ENCODE measurements at regions not wholly inside any gene's neighbourhood (a gene's known extent, or its start where the extent isn't known, plus 50 kb on each side); places are given as distances from the start of the nearest gene placed in this dataset.
"Not testable (repeated sequence)": the region's sequence is repeated elsewhere in the genome, so short reads cannot be mapped to it uniquely, and the experiment has no call there.

DNA sequence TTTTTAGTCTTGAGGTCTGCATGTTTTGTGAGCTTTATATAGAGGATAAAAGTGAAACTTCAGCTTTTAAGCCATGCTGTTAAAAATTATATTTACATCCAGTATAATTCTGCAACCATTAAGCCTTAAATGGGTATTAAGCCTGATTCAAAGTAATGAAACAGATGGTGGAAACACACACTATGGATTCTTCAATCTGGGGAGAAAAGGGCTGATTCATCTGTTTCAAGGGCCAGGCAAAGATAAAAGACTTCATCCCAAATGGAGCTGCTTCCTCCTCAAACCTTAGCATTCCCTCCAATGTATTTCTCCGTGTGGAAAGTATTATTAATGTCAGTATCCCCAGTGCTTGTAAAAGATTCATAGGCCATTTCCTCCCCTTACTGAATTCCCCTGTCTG is 367.4 kb upstream of the ZFHX3 start:
- intact Hi-C loops (cut with micrococcal nuclease) = no loop called here

DNA sequence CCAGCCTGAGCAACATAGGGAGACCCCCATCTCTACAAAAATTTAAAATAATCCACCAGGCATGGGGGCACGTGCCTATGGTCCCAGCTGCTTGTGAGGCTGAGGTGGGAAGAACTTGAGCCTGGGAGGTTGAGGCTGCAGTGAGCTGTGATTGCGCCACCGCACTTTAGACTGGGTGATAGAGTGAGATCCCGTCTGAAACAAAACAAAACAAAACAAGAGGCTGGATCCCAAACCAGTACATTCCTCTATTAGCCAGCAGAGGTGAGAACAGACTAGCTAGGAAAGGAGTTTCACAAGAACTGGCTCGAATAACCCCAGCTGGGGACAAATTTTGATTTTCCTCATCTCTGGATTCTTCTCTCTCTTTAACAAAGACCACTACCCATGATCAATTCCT is 366.7 kb upstream of the ZFHX3 start:
- intact Hi-C loops (cut with micrococcal nuclease) = no loop called here

DNA sequence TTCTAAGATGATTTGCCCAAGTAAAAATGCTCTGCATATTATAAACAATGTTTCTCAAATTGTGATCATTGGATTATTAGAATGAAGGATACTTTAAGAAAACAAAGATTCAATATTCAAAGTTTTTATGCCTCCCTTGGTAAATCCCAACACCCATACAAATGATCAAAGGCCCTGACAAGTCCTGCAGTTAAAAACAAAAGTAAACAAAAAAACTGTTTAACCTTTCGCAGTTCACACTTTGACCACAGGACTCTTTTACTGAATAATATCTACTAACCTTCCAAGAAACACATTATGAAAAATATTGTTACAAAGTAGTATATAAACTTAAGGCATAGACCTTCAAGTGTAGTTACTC is 365.9 kb upstream of the ZFHX3 start:
- intact Hi-C loops (cut with micrococcal nuclease) = no loop called here

DNA sequence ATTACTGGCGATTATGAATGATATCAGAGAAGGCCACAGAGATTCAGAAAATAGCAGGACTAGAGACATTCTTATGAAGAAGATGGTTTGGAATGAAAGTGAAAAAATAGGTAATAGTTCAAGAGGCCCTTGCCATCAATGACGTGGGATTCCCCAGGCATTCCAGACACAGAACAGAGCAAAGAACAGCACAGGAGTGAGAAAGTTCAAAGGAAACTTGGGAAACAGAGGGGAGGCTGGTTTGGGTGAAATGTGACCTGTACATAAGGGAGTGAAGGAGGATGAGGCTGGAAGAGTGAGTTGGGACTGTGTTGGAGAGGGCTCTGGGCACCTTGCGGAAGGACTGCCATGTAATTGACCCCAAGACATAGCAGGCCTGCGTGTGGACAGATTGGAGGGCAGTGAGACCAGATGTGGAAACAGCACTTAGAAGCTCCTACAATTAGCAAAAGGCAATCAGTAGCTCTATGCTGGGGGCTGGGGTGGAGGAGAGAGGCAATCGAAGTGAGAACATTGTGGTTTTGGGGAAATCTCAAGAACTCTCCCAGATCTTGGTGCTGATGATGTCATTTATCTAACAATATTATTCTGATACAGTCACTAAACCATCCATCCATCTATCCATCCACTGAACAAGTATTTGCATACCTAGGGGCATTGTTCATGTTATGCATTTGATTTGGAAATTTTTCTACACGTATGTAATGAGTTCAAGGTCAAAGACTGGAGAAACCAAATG is 365.3 kb upstream of the ZFHX3 start:
- intact Hi-C loops (cut with micrococcal nuclease) = no loop called here

DNA sequence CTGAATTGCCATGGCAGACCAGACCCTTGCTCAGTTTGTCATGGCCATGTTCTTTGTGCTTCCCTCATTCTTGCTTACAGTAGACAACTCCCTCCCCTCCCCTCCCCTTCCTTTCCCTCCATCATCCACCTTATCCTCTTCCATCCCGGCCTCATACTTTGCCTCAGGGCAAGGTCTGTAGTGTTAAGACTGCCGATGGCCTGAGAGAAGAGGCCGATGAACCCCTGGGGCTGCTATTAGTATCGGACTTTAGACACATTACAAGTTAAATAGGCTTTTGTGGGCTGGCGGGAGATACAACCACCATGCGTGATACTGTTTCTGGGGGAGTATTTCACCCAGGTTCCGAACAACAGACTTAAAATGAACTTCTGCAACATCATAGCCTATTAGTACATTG is 364.5 kb upstream of the ZFHX3 start:
- intact Hi-C loops (cut with micrococcal nuclease) = no loop called here

DNA sequence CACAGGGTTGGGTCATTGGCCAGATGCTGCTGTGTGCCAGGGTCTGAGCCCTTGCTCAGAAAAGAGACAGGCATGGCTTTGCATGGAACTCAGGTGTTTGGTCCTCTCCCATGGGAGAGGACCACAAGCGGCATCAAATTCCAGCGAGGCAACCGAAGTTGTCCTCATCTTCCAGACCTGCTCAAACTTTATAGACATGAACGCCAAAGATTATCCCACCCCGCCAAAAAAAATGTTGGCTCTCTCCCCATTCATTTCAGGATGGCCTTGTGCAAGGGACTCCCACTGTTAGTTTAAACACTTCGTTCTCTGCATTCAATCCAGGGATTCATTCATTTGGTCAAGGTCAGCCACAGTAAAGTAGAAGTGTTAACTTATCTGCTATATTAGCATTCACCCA is 360.8 kb upstream of the ZFHX3 start:
- intact Hi-C loops (cut with micrococcal nuclease) = no loop called here

- intact Hi-C loops (cut with micrococcal nuclease) = no loop called here
These were observed 360.4 kb upstream of the ZFHX3 start for GRCh38 chr16:73408311-73408710.

- intact Hi-C loops (cut with micrococcal nuclease) = no loop called here
These were observed 357.9 kb upstream of the ZFHX3 start for GRCh38 chr16:73405851-73406250.

DNA sequence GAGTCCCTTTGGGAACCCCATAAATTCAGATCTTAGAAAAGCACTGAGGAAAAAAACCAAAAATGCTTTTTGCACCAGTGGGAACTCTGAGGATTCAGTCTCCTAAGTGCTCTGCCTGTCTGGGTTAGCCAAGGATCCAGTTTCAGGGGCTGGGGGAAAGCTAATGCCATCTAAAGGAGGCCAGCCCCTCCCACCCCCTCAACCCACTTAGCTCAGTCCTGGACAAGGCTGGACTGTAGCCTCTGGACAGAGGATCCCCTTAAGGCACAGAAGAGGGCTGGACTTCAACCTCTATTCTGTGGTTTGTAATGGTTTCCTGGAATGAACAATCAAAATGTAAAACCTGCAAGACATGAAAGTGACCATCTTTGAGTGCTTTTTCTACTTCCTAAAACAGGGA is 356.1 kb upstream of the ZFHX3 start:
- intact Hi-C loops (cut with micrococcal nuclease) = no loop called here

GRCh38 chr16:73403291-73403690 is 355.4 kb upstream of the ZFHX3 start:
- intact Hi-C loops (cut with micrococcal nuclease) = no loop called here

GRCh38 chr16:73400951-73401350 is 353.0 kb upstream of the ZFHX3 start:
- intact Hi-C loops (cut with micrococcal nuclease) = no loop called here

DNA sequence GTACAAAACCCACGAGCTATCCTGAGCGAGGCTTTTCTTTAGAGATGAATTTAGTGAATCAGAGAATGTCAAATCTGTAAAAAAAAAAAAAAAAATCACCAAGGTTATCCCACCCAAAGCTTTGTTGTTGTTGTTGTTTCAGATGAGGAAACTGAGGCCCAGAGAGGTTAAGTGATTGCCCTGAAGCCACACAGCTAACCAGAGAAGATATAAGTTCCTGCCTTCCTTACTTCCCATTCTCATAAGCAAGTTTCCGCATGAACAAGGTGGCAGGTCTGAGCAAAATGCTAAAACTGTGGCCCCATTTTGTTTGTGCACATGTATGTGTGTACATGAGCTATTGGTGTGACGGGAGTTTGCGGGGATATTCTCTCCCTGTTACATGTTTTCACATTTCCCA is 352.1 kb upstream of the ZFHX3 start:
- intact Hi-C loops (cut with micrococcal nuclease) = no loop called here

GRCh38 chr16:73399486-73399885 is 351.6 kb upstream of the ZFHX3 start:
- intact Hi-C loops (cut with micrococcal nuclease) = no loop called here

- intact Hi-C loops (cut with micrococcal nuclease) = not testable (repeated sequence)
These were observed 350.7 kb upstream of the ZFHX3 start for GRCh38 chr16:73398604-73399003.

DNA sequence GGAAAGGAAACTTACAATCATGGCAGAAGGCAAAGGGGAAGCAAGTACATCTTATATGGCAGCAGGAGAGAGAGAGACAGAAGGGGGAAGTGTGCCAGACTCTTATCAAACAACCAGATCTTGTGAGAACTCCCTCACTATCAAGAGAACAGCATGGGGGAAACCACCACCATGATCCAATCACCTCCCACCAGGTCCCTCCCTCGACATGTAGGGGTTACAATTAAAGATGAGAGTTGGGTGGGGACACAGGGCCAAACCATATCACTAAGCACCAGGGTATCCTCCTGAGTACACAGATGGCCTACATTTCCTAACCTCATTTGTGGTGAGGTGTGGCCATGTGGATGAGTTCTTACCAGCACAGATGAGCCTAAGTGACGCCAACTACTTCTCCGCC is 348.6 kb upstream of the ZFHX3 start:
- intact Hi-C loops (cut with micrococcal nuclease) = no loop called here

DNA sequence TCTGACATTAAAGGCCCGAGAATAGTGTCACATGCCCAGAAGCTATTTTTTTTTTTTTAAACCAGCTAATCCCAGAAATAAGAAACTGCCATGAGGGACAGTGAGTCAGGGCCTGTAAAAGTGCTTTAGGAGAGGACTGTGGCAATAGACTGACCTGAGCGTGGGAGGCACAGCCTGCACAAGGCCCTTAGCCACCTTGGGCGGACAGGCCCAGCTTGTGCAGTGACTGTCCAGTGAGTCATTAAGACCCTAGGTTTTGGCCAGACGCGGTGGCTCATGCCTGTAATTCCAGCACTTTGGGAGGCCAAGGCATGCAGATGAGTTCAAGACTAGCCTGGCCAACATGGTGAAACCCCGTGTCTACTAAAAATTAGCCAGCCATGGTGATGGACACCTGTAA is 343.0 kb upstream of the ZFHX3 start:
- intact Hi-C loops (cut with micrococcal nuclease) = no loop called here

- intact Hi-C loops (cut with micrococcal nuclease) = no loop called here
These were observed 342.6 kb upstream of the ZFHX3 start for GRCh38 chr16:73390491-73390890.

- intact Hi-C loops (cut with micrococcal nuclease) = no loop called here
These were observed 341.2 kb upstream of the ZFHX3 start for GRCh38 chr16:73389085-73389484.

- intact Hi-C loops (cut with micrococcal nuclease) = no loop called here
These were observed 340.1 kb upstream of the ZFHX3 start for GRCh38 chr16:73387979-73388378.

DNA sequence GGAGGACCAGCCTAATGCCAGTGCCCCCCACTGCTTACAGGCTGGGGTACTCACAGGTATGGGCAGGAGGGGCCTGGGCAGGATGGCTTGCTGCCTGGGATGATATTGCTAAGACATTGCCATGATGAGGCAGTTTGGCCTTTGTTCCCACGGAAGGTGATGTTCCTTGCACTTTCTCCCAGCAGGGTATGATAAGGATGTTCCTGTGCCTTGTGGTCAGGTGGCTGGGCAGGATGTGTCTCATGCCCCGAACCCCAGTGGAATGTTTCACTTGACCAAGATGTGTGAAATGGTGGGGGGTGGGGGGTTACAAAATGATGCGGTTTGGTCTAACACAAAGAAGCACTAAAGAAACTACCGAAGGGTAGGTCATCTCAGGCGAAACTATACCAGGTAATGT is 337.8 kb upstream of the ZFHX3 start:
- intact Hi-C loops (cut with micrococcal nuclease) = no loop called here

GRCh38 chr16:73384506-73385089 is 336.7 kb upstream of the ZFHX3 start:
- intact Hi-C loops (cut with micrococcal nuclease) = no loop called here

- intact Hi-C loops (cut with micrococcal nuclease) = no loop called here
These were observed 336.0 kb upstream of the ZFHX3 start for GRCh38 chr16:73383988-73384365.

DNA sequence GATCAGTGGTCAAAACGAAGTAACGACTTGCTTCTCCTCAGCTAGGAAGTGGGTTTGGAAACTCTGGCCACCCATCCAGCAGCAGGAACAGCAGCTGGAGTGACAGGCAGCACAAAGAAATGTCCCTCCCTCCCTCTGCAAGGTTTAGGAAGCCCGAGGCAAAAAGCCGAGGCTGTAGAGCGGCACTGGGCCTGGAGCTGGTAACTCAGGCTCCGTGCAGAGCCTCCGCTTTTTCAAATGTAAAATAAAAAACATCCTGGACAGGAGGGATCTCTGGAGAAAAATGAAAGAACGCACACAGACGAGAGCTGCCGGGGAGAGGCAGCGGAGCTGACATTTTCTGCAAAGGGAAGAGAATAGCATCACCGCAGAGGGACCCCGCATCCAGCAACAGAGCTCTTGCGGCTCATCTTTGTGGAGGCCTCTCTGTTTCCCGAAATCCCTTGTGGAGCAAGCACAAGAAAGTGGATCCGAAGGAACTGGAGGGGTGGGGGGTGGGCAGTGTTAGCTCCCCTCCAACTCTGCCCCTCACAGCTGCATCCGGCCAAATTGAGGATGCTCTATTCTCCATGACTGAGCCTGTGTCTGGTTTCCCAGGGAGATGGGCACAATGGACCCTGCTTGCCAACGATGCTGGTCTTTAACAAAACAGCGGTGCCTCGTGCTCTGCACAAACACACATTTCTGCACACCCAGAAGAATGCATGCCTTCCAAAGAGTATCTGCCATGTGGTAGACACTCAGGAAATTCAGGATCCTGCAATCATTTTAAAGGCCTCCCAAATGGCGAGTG is 335.5 kb upstream of the ZFHX3 start:
- intact Hi-C loops (cut with micrococcal nuclease) = no loop called here
